Right lobe of liver (tissue), 6 donors: ENCODE measurements at regions not wholly inside any gene's neighbourhood (a gene's known extent, or its start where the extent isn't known, plus 50 kb on each side); places are given as distances from the start of the nearest gene placed in this dataset.
"Not testable (repeated sequence)": the region's sequence is repeated elsewhere in the genome, so short reads cannot be mapped to it uniquely, and the experiment has no call there.

Experiments
- ATAC-seq, 4 donors: fragments of 200-7000 bp; cut with Tn5 transposase; one replicate each; pipeline ENCODE4 v1.9.1; 2020; ENCODE audit warnings: mild to moderate bottlenecking in 4 of 4, moderate library complexity in 4 of 4
- DNase-seq, 3 donors: peaks; one replicate each; pipeline ENCODE4 v3.0.0-alpha.2; 2020
- H3K27ac ChIP-seq, 3 donors: fragments of 200-600 bp; one replicate each; pipeline ENCODE4 v1.8.0; 2022
- H3K27me3 ChIP-seq, 2 donors: fragments of 200-600 bp; one replicate each; pipeline ENCODE4 v1.8.0; 2022
- H3K36me3 ChIP-seq, 4 donors: fragments of 200-600 bp; sonication (generic) in 1 of 4; one replicate each; pipeline versions ENCODE4 v1.5.1 to v1.8.0; 2017 to 2022; ENCODE audit warnings: control low read depth in 1 of 4
- H3K4me1 ChIP-seq, 4 donors: fragments of 200-600 bp; sonication (generic) in 1 of 4; one replicate each; pipeline versions ENCODE4 v1.5.1 to v1.8.0; 2017 to 2022; ENCODE audit warnings: control low read depth in 1 of 4
- H3K4me3 ChIP-seq, 3 donors: fragments of 200-600 bp; one replicate each; pipeline ENCODE4 v1.8.0; 2022
- H3K9me3 ChIP-seq, 4 donors: fragments of 200-600 bp; sonication (generic) in 1 of 4; one replicate each; pipeline versions ENCODE4 v1.5.1 to v1.8.0; 2017 to 2022; ENCODE audit warnings: control low read depth in 1 of 4
- POLR2A ChIP-seq: fragments of 450-650 bp; IDR thresholded peaks from one replicate; pipeline ENCODE4 v1.6.1; 2017; ENCODE audit warnings: antibody characterized with exemption, mild to moderate bottlenecking
- WGBS: methylation state at CpG from one replicate; pipeline ENCODE4 v1.1.6; 2018; ENCODE audit warnings: low coverage, low lambda C conversion rate; ENCODE audit not compliant: insufficient coverage; ENCODE audit errors: missing lambda C conversion rate; 5-methylcytosine and 5-hydroxymethylcytosine counted together
- intact Hi-C, 2 donors: fragments of 100-400 bp; cut with DNase I; formaldehyde crosslinking; loops; one replicate each; pipeline versions ENCODE4 v1.11.2 to v1.14.1; 2022
- TF ChIP-seq, protein P1 (sequence below), 4 donors: fragments of 200-600 bp in 3 of 4; fragments of 450-650 bp in 1 of 4; IDR thresholded peaks; one replicate each; pipeline versions ENCODE4 v1.5.1 to v1.8.0; 2016 to 2022; ENCODE audit warnings: antibody characterized with exemption in 4 of 4, mild to moderate bottlenecking in 2 of 4
- donor health status: DM: no; HTN: yes; CAD: no.
- donor health status: DM: no; HTN: no; CAD: no.
- donor health status: DM: no; HTN: no; CAD: no.
- donor health status: DM: no; HTN: yes; CAD: no.
- donor health status: DM: no; HTN: yes; CAD: no.

DNA sequence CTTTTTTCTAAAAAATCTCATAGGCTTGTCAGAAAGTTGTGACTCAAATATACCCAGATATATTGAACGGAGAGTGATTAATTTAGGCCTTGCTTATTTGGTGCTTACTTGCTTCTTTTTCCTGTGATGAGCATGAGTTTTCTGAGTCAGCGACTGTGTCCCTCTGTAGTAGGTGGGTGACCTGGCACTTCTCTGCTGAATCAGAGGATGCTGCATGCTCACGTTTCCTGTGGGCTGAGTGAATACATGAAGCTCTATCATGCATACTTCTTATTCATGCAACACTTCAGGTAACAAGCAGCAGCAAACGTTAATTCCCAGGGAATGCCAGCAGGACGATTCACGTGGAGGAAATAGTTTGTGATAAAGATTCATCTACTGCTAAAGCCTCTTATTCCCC lies 245.0 kb downstream of the KLF5 start:
- H3K4me1 ChIP-seq, result peaks cover 0 to 5% (median 0%) of the 10 kb centered on the region in 4 donors
- no peak overlapping the region for H3K4me3 ChIP-seq
- H3K9me3 ChIP-seq, result no peaks in the 10 kb centered on the region
- TF ChIP-seq, protein P1, sequence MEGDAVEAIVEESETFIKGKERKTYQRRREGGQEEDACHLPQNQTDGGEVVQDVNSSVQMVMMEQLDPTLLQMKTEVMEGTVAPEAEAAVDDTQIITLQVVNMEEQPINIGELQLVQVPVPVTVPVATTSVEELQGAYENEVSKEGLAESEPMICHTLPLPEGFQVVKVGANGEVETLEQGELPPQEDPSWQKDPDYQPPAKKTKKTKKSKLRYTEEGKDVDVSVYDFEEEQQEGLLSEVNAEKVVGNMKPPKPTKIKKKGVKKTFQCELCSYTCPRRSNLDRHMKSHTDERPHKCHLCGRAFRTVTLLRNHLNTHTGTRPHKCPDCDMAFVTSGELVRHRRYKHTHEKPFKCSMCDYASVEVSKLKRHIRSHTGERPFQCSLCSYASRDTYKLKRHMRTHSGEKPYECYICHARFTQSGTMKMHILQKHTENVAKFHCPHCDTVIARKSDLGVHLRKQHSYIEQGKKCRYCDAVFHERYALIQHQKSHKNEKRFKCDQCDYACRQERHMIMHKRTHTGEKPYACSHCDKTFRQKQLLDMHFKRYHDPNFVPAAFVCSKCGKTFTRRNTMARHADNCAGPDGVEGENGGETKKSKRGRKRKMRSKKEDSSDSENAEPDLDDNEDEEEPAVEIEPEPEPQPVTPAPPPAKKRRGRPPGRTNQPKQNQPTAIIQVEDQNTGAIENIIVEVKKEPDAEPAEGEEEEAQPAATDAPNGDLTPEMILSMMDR (IDR thresholded peaks at IDR 0.05), result no peak
- no peak for TF ChIP-seq POLR2A
- ATAC-seq (no peak), DNase-seq (no peak)
- no peak overlapping the region for H3K27ac ChIP-seq
- WGBS, result 67% methylated on average over 6 of the region's 6 CpGs
- H3K27me3 ChIP-seq, result no peaks in the 10 kb centered on the region
- intact Hi-C loops, result no loop called here
- no peaks in the 10 kb centered on the region for H3K36me3 ChIP-seq

DNA sequence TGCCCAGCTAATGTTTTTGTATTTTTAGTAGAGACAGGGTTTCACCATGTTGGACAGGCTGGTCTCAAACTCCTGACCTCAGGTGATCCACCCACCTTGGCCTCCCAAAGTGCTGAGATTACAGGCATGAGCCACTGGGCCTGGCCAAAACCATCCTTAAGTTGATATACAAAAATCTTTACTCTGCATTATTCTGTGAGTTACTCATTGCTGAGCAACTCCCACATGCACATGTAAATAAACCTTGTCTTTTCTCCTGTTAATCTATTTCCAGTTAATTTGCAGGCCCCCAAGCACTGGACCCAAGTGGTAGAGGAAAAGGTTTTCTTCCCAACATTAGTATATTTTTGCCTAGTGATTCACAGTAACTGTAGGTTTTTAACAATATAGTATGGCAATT lies 242.8 kb downstream of the KLF5 start:
- ATAC-seq, H3K27me3 ChIP-seq, H3K4me3 ChIP-seq, H3K27ac ChIP-seq, H3K36me3 ChIP-seq, H3K4me1 ChIP-seq, DNase-seq, intact Hi-C loops, H3K9me3 ChIP-seq: not testable (repeated sequence)

DNA sequence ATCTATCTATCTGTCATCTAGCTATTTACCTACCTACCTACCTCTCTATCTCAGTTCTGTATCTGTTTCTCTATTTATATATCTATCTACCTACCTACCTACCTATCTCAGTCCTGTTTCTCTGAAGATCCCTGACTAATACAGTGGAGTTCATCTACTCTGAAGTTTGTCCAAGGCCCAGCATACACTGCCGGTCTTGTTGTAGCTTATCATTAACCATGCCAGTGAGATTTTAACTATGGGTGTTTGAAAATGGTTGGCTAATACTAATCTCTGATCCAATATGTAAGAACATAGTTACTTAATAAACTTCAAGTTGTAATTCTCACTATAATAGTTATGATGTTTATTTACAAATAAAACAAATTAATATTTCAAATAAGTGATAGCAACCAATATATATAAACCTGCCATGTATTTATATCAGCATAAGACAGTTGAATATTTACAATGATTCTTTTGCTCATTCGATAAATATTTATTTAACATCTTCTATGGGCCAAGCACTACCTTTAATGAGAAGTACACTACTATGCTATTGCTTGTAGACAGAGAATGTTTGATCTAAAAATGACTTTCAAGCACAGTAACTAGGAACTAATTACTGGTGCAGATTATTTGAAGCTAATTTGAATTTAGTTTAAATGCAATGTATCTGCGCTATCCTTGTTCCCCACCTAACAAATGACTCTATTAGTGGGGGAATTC lies 242.1 kb downstream of the KLF5 start:
- DNase-seq (no peak), ATAC-seq (peak; percentile 87 to 98 (median 96))
- Histone ChIP-seq H3K27me3 (no peaks in the 10 kb centered on the region), H3K4me1 (peaks cover 0 to 5% (median 0%) of the 10 kb centered on the region in 4 donors), H3K27ac (no peak overlapping the region), H3K9me3 (no peaks in the 10 kb centered on the region), H3K4me3 (no peak overlapping the region), H3K36me3 (no peaks in the 10 kb centered on the region)
- intact Hi-C loops, result no loop called here
- no peak for TF ChIP-seq POLR2A
- TF ChIP-seq, protein P1 (IDR thresholded peaks at IDR 0.05), result no peak
- 54% methylated on average over 3 of the region's 3 CpGs for WGBS

DNA sequence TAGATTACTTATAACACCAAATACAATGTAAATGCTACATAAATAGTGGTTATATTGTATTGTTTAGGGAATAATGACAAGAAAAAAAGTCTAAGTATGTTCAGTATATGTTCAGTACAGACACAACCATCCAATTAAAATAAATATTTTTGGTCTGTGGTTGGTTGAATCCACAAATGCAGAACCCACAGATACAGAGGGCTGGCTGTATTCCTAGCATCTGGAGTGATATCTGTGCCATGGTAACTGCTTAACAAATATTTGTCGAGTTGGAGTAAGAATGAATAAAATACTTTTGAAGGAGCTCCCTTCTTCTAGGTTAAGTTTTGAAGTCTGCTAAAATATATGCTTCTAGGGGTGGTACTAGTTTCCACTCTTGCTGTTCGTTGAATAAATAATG lies 241.0 kb downstream of the KLF5 start:
- no peak for DNase-seq
- ATAC-seq, result no peak
- TF ChIP-seq POLR2A, result no peak
- TF ChIP-seq, protein P1 (IDR thresholded peaks at IDR 0.05), result no peak
- Histone ChIP-seq H3K9me3 (no peaks in the 10 kb centered on the region), H3K27me3 (no peaks in the 10 kb centered on the region), H3K4me1 (peaks cover 0 to 5% (median 0%) of the 10 kb centered on the region in 4 donors), H3K36me3 (no peaks in the 10 kb centered on the region), H3K4me3 (no peak overlapping the region), H3K27ac (no peak overlapping the region)
- WGBS, result 81% methylated on average over 2 of the region's 2 CpGs
- intact Hi-C loops, result no loop called here

DNA sequence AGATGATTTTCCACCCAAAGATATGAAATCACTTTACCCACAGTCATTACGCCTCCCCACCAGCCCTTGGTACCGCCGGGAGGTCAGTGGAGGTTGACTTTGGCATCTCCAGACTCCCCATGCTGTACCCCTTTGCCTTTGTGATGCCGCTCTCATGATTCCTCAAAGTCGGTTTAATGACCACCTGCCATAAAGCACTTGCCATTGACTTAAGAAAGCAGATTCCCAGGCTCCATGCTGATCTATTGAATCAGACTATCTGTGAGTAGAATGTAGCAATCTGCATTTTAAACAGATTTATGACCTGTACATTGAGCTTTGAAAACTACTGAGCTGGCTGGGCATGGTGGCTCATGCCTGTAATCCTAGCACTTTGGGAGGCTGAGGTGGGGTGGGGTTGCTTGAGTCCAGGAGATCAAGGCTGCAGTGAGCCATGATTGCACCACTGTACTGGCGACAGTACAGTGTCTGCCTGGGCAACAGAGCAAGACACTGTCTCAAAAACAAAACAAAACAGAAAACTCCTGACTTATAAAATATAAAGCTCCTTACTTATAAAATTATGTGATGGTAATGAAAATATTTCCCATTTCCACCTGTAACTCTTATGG lies 235.2 kb downstream of the KLF5 start:
- no peaks in the 10 kb centered on the region for H3K4me1 ChIP-seq
- TF ChIP-seq POLR2A, result no peak
- TF ChIP-seq, protein P1 (IDR thresholded peaks at IDR 0.05), result no peak
- H3K9me3 ChIP-seq, result no peaks in the 10 kb centered on the region
- intact Hi-C loops, result no loop called here
- DNase-seq, result no peak
- peak in 1 of 4 donors; percentile 54 for ATAC-seq
- no peak overlapping the region for H3K27ac ChIP-seq
- no peaks in the 10 kb centered on the region for H3K27me3 ChIP-seq
- no peak overlapping the region for H3K4me3 ChIP-seq
- 81% methylated on average over 5 of the region's 6 CpGs for WGBS
- no peaks in the 10 kb centered on the region for H3K36me3 ChIP-seq
